GM12878 (cell line): ENCODE measurements at regions not wholly inside any gene's neighbourhood (a gene's known extent, or its start where the extent isn't known, plus 50 kb on each side); places are given as distances from the start of the nearest gene placed in this dataset.

ENCODE experiments used
- ATAC-seq: fragments of 200-7000 bp; cut with Tn5 transposase; 3 replicates; pipeline ENCODE4 v1.9.1; 2020; ENCODE audit warnings: mild to moderate bottlenecking, moderate library complexity
- BruUV-seq: library from RNA; stranded (reverse); fragments of 400-500 nt; replicated peaks from 2 replicates; lab custom pipeline; 2021; lab: Mats Ljungman, UMichigan
- CTCF ChIA-PET: fragments of 300-600 bp; sonication (Branson Sonifier 250); formaldehyde crosslinking; extraction: SDS; loops from one replicate; lab custom pipeline; 2021; ENCODE audit warnings: inconsistent platforms; lab: Yijun Ruan, JAX
- POLR2A ChIA-PET: fragments of 350-600 bp; formaldehyde crosslinking; extraction: SDS; loops from one replicate; lab custom pipeline; 2021; ENCODE audit warnings: inconsistent platforms; lab: Charles Lee
- RAD21 ChIA-PET: fragments of 300-600 bp; sonication (Branson Sonifier 250); formaldehyde crosslinking; loops from one replicate; lab custom pipeline; 2023; ENCODE audit warnings: antibody characterized with exemption; ENCODE audit not compliant: unreplicated experiment; lab: Charles Lee
- SMC1A ChIA-PET: fragments of 300-600 bp; sonication (Branson Sonifier 250); formaldehyde crosslinking; loops from one replicate; lab custom pipeline; 2023; ENCODE audit not compliant: unreplicated experiment, uncharacterized antibody; lab: Charles Lee
- DNase-seq: peaks from one replicate; pipeline ENCODE4 v3.0.0-alpha.2; 2011; ENCODE audit warnings: low read depth, low spot score
- FAIRE-seq: peaks from 3 replicates; lab custom pipeline; 2011; peaks lifted over from hg19 to GRCh38; lab: Jason Lieb, UNC
- H2AFZ ChIP-seq: 2 replicates; pipeline ENCODE4 v1.6.0; 2011; ENCODE audit warnings: low read depth, low read length, control low read depth; ENCODE audit not compliant: control insufficient read depth
- H3K27ac ChIP-seq: 2 replicates; pipeline ENCODE4 v1.5.1; 2011; ENCODE audit warnings: control low read depth; ENCODE audit not compliant: control insufficient read depth, insufficient read depth
- H3K27me3 ChIP-seq, 2 experiments: replicated peaks in 1 of 2; 2 replicates each; pipeline versions ENCODE4 v1.6.0 to v1.6.1; 2011; ENCODE audit warnings: low read length in 1 of 2; ENCODE audit not compliant: control insufficient read depth in 2 of 2, insufficient read depth in 2 of 2
- H3K36me3 ChIP-seq, 2 experiments: 2 replicates each; pipeline ENCODE4 v1.5.1; 2011; ENCODE audit warnings: low read length in 1 of 2; ENCODE audit not compliant: control insufficient read depth in 2 of 2, insufficient read depth in 2 of 2
- H3K4me1 ChIP-seq: 2 replicates; pipeline ENCODE4 v1.6.1; 2011; ENCODE audit warnings: mild to moderate bottlenecking, low read length, moderate library complexity, mixed read lengths; ENCODE audit not compliant: control insufficient read depth, insufficient read depth
- H3K4me2 ChIP-seq: 2 replicates; pipeline ENCODE4 v1.6.0; 2011; ENCODE audit warnings: control low read depth; ENCODE audit not compliant: control insufficient read depth, insufficient read depth
- H3K4me3 ChIP-seq: fragments of 200-600 bp; sonication (generic); 2 replicates; pipeline ENCODE4 v1.5.1; 2016
- H3K79me2 ChIP-seq: 2 replicates; pipeline ENCODE4 v1.6.0; 2011; ENCODE audit warnings: low read length; ENCODE audit not compliant: control insufficient read depth, insufficient read depth
- H3K9ac ChIP-seq: 2 replicates; pipeline ENCODE4 v1.8.0; 2011; ENCODE audit warnings: low read length, control low read depth, mixed read lengths; ENCODE audit not compliant: control insufficient read depth, insufficient read depth
- H3K9me3 ChIP-seq: replicated peaks from 3 replicates; pipeline ENCODE4 v1.5.1; 2011; ENCODE audit warnings: mild to moderate bottlenecking, low read length; ENCODE audit not compliant: control insufficient read depth, insufficient read depth
- H4K20me1 ChIP-seq: 2 replicates; pipeline ENCODE4 v1.6.0; 2011; ENCODE audit not compliant: control insufficient read depth, insufficient read depth
- ASH2L ChIP-seq: fragments of 300-600, 200-600 bp; sonication (generic); IDR thresholded peaks from 2 replicates; pipeline ENCODE4 v1.6.1; 2017; ENCODE audit warnings: low read depth, mild to moderate bottlenecking, borderline replicate concordance
- BCL11A ChIP-seq: IDR thresholded peaks from 2 replicates; pipeline ENCODE4 v1.6.1; 2011; ENCODE audit warnings: low read depth, low read length
- CHD1 ChIP-seq: IDR thresholded peaks from 2 replicates; pipeline ENCODE4 v1.6.1; 2012; ENCODE audit warnings: low read depth, low read length, improper control_type of control experiment
- DPF2 ChIP-seq: fragments of 450-650 bp; IDR thresholded peaks from 2 replicates; pipeline ENCODE4 v1.6.1; 2017; ENCODE audit warnings: mild to moderate bottlenecking
- EP300 ChIP-seq, 2 experiments: fragments of 150-350 bp in 1 of 2; IDR thresholded peaks; 2 replicates each; pipeline ENCODE4 v1.6.1; 2011 to 2012; ENCODE audit warnings: low read depth in 2 of 2, low read length in 2 of 2, borderline replicate concordance in 1 of 2, improper control_type of control experiment in 1 of 2, inconsistent platforms in 1 of 2; ENCODE audit not compliant: control insufficient read depth in 1 of 2
- GABPA ChIP-seq: IDR thresholded peaks from 2 replicates; pipeline ENCODE4 v1.6.1; 2014; ENCODE audit warnings: antibody characterized with exemption, low read depth, mild to moderate bottlenecking, inconsistent platforms
- GATAD2B ChIP-seq: fragments of 450-650 bp; conservative IDR thresholded peaks from 2 replicates; pipeline ENCODE4 v1.6.1; 2017; ENCODE audit warnings: low read depth, mild to moderate bottlenecking, moderate library complexity
- IRF3 ChIP-seq: fragments of 450-650 bp; IDR thresholded peaks from 2 replicates; pipeline ENCODE4 v1.6.1; 2014; ENCODE audit warnings: mild to moderate bottlenecking
- KDM1A ChIP-seq: fragments of 200-600 bp; sonication (generic); IDR thresholded peaks from 2 replicates; pipeline ENCODE4 v1.6.1; 2016; ENCODE audit warnings: borderline replicate concordance
- NFXL1 ChIP-seq: fragments of 450-650 bp; IDR thresholded peaks from 2 replicates; pipeline ENCODE4 v1.6.1; 2017; ENCODE audit warnings: antibody characterized with exemption, mild to moderate bottlenecking, borderline replicate concordance
- NR2C1 ChIP-seq: fragments of 450-650 bp; IDR thresholded peaks from 2 replicates; pipeline ENCODE4 v1.6.1; 2017; ENCODE audit warnings: antibody characterized with exemption, mild to moderate bottlenecking, moderate library complexity
- RB1 ChIP-seq: fragments of 450-650 bp; formaldehyde crosslinking; IDR thresholded peaks from 2 replicates; pipeline ENCODE4 v1.6.1; 2017; ENCODE audit warnings: mild to moderate bottlenecking, borderline replicate concordance
- SMC3 ChIP-seq: IDR thresholded peaks from 2 replicates; pipeline ENCODE4 v1.6.1; 2011; ENCODE audit warnings: low read length, improper control_type of control experiment, borderline replicate concordance
- TAF1 ChIP-seq: IDR thresholded peaks from 2 replicates; pipeline ENCODE4 v1.6.1; 2011; ENCODE audit warnings: mild to moderate bottlenecking, low read depth, low read length, borderline replicate concordance
- ZNF274 ChIP-seq: IDR thresholded peaks from one replicate; pipeline ENCODE4 v1.8.0; 2011; ENCODE audit not compliant: insufficient read length, insufficient read depth
- WGBS: methylation state at CpG from one replicate; pipeline ENCODE4 v1.1.6; 2016; ENCODE audit warnings: low lambda C conversion rate; ENCODE audit not compliant: insufficient replicate concordance, insufficient coverage; ENCODE audit errors: missing lambda C conversion rate; 5-methylcytosine and 5-hydroxymethylcytosine counted together
- in situ Hi-C: fragments of 300-500 bp; cut with MboI; formaldehyde crosslinking; loops from 9 replicates; pipeline ENCODE4 v1.14.3; 2018; ENCODE audit warnings: mixed read lengths
- intact Hi-C: fragments of 100-400 bp; cut with micrococcal nuclease; formaldehyde crosslinking; loops from one replicate; pipeline ENCODE4 v1.14.2; 2022; ENCODE audit not compliant: unreplicated experiment

- no peak for ATAC-seq
- TF ChIP-seq KDM1A, result no peak
- TF ChIP-seq IRF3, result no peak
- no peak for TF ChIP-seq BCL11A
- TF ChIP-seq GATAD2B, result no peak
- TF ChIP-seq CHD1, result no peak
- TF ChIP-seq GABPA, result no peak
- TF ChIP-seq ZNF274, result no peak
- no peak for TF ChIP-seq EP300 (IDR thresholded peaks at IDR 0.05; ENCODE audit: borderline replicate concordance in 1 of 2, control insufficient read depth in 1 of 2, low read depth in 2 of 2, low read length in 2 of 2)
- TF ChIP-seq NR2C1, result no peak
- TF ChIP-seq SMC3, result no peak
- no peak for TF ChIP-seq DPF2
- TF ChIP-seq TAF1, result no peak
- no peak for TF ChIP-seq NFXL1
- no peak for TF ChIP-seq RB1
- TF ChIP-seq ASH2L, result no peak
- H3K4me2 ChIP-seq, result no peak overlapping the region
- no peak for FAIRE-seq
- H3K9me3 ChIP-seq, result no peaks in the 10 kb centered on the region
- CTCF ChIA-PET, result no interaction called here
- H4K20me1 ChIP-seq, result no peaks in the 10 kb centered on the region
- H3K36me3 ChIP-seq, result no peaks in the 10 kb centered on the region; a peak in 1 of 4 replicates
- intact Hi-C loops, result no loop called here
- 64% methylated on average over 3 of the region's 3 CpGs for WGBS
- POLR2A ChIA-PET, result no interaction called here
- H2AFZ ChIP-seq, result no peak overlapping the region
- no peaks in the 10 kb centered on the region for H3K79me2 ChIP-seq
- no TSS peak for BruUV-seq
- H3K27me3 ChIP-seq, result no peaks in the 10 kb centered on the region; a peak in 2 of 4 replicates
- no peak overlapping the region for H3K27ac ChIP-seq
- DNase-seq, result no peak
- RAD21 ChIA-PET, result no interaction called here
- in situ Hi-C loops, result no loop called here
- no peak overlapping the region for H3K4me3 ChIP-seq
- no peaks in the 10 kb centered on the region for H3K4me1 ChIP-seq
- SMC1A ChIA-PET, result interaction anchor here (1.5 kb wide), 1 partner anchor 11 kb away, joined by 4 read pairs; no protein-coding TSS in a partner anchor
- no peak overlapping the region for H3K9ac ChIP-seq
These were observed 175.2 kb upstream of the SPATS2L start for GRCh38 chr2:200131307-200131706.
